Lower lobe of right lung (tissue), 2 donors: ENCODE measurements at regions not wholly inside any gene's neighbourhood (a gene's known extent, or its start where the extent isn't known, plus 50 kb on each side); places are given as distances from the start of the nearest gene placed in this dataset.

Source experiments
- ATAC-seq, 2 donors: fragments of 200-7000 bp; cut with Tn5 transposase; one replicate each; pipeline ENCODE4 v1.9.1; 2020 to 2022; ENCODE audit warnings: mild to moderate bottlenecking in 2 of 2, moderate library complexity in 2 of 2
- DNase-seq: peaks from one replicate; pipeline ENCODE4 v3.0.0-alpha.2; 2020
- H3K27ac ChIP-seq: fragments of 200-600 bp; one replicate; pipeline ENCODE4 v1.8.0; 2022
- H3K27me3 ChIP-seq: fragments of 200-600 bp; one replicate; pipeline ENCODE4 v1.8.0; 2022; ENCODE audit warnings: low read depth
- H3K36me3 ChIP-seq: fragments of 200-600 bp; one replicate; pipeline ENCODE4 v1.8.0; 2022; ENCODE audit warnings: mild to moderate bottlenecking
- H3K4me1 ChIP-seq: fragments of 200-600 bp; one replicate; pipeline ENCODE4 v1.8.0; 2022
- H3K4me3 ChIP-seq: fragments of 200-600 bp; one replicate; pipeline ENCODE4 v1.8.0; 2022; ENCODE audit warnings: mild to moderate bottlenecking
- H3K9me3 ChIP-seq: fragments of 200-600 bp; one replicate; pipeline ENCODE4 v1.8.0; 2022
- intact Hi-C: fragments of 100-400 bp; cut with DNase I; formaldehyde crosslinking; loops from one replicate; pipeline ENCODE4 v1.11.0; 2022
- TF ChIP-seq, protein P1 (sequence below): fragments of 200-600 bp; IDR thresholded peaks from one replicate; pipeline ENCODE4 v1.8.0; 2022; ENCODE audit warnings: antibody characterized with exemption, mild to moderate bottlenecking
- donor health status: DM: no; HTN: yes; CAD: no; lungs with severe emphysema.

DNA sequence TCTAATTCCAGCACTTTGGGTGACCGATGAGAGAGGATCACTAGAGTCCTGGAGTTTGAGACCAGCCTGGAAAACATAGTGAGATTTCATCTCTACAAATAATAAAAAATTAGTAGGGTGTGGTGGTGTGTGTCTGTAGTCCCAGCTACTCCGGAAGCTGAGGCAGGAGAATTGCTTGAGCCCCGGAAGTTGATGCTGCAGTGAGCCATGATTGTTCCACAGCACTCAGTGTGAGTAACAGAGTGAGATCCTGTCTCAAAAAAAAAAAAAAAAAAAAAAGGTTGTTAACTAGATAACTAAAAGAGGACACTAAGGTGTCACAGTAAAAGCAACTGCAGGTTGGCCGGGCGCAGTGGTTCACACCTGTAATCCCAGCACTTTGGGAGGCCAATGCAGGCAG, 121.3 kb upstream of the MAX start:
- intact Hi-C loops: no loop called here
- no peak overlapping the region for H3K27ac ChIP-seq

DNA sequence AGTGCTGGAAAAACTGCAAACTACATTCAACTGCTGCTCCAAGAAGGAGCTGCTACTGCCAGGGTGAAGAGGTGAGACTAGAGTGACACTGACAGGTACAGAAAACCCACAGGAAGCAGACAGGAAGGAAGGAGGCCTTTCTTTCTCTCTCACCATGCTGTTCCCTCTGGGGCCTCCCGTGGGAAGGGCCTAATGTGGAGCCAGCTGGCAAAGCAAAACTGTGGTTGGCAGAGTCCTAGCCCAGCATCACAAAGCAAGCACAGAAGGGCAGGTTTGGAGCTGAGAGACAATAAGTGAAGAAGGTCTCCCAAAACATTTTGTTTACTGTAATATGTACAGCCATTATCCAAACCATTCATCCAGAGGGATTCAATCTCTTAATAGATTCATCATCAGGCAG, 122.5 kb upstream of the MAX start:
- ATAC-seq: no peak
- TF ChIP-seq, protein P1, sequence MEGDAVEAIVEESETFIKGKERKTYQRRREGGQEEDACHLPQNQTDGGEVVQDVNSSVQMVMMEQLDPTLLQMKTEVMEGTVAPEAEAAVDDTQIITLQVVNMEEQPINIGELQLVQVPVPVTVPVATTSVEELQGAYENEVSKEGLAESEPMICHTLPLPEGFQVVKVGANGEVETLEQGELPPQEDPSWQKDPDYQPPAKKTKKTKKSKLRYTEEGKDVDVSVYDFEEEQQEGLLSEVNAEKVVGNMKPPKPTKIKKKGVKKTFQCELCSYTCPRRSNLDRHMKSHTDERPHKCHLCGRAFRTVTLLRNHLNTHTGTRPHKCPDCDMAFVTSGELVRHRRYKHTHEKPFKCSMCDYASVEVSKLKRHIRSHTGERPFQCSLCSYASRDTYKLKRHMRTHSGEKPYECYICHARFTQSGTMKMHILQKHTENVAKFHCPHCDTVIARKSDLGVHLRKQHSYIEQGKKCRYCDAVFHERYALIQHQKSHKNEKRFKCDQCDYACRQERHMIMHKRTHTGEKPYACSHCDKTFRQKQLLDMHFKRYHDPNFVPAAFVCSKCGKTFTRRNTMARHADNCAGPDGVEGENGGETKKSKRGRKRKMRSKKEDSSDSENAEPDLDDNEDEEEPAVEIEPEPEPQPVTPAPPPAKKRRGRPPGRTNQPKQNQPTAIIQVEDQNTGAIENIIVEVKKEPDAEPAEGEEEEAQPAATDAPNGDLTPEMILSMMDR: no peak
- intact Hi-C loops: no loop called here

More for the DNA sequence above, 121.3 kb upstream of the MAX start:
- Histone ChIP-seq H3K27me3 (no peaks in the 10 kb centered on the region), H3K9me3 (no peaks in the 10 kb centered on the region), H3K4me3 (no peak overlapping the region), H3K36me3 (no peaks in the 10 kb centered on the region), H3K4me1 (peaks cover 36% of the 10 kb centered on the region)
- no peak for ATAC-seq
- TF ChIP-seq, protein P1: no peak
- no peak for DNase-seq

DNA sequence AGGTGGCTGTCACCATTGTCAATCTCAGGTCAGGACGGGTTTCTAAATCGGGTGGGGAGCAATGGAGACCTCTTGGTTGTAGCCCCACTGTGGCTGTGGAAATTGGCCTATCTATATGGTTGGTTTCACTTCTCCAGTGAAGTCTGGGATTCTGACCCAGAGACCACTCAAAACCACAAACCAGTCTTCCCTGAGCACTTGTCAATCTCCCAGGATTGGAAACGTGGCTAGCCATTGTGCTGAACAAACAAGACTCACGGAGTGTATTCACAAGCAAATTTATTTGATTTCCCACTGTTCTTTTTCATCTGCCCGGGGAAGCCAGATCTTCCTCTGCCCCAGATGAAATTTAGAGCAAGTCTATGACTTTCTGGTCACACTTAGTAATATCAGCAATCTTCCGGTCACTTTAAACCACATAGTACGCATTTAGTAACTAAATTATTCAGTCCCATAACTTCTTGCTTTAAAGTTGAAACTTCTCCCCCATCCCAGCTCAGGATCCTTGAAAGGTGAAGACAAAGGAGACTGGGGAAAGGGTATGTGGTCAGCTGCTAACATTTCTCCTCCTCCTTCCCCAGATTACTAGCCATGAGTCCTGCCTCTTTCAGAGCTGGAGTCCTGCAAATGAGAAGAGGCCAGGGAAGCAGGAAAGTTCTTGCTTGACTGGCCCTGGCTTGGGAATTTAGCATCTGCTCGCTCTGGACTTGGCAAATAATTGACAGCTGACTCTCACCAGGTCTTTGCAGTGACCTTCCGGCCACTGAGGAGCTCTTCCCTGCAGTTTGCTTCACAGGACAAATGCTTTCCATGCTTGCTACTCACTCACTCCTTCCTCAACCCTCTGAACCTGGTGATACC, 123.2 kb upstream of the MAX start:
- intact Hi-C loops: no loop called here
- no peak for ATAC-seq
- H3K4me3 ChIP-seq: no peak overlapping the region
- H3K27ac ChIP-seq: no peak overlapping the region
- TF ChIP-seq, protein P1: no peak
- H3K9me3 ChIP-seq: no peaks in the 10 kb centered on the region
- no peaks in the 10 kb centered on the region for H3K27me3 ChIP-seq
- no peak for DNase-seq
- H3K36me3 ChIP-seq: no peaks in the 10 kb centered on the region
- peaks cover 50% of the 10 kb centered on the region for H3K4me1 ChIP-seq

More for the DNA sequence above, 122.5 kb upstream of the MAX start:
- Histone ChIP-seq H3K36me3 (no peaks in the 10 kb centered on the region), H3K4me3 (no peak overlapping the region), H3K4me1 (peaks cover 43% of the 10 kb centered on the region), H3K9me3 (no peaks in the 10 kb centered on the region), H3K27ac (no peak overlapping the region), H3K27me3 (no peaks in the 10 kb centered on the region)
- DNase-seq: no peak

DNA sequence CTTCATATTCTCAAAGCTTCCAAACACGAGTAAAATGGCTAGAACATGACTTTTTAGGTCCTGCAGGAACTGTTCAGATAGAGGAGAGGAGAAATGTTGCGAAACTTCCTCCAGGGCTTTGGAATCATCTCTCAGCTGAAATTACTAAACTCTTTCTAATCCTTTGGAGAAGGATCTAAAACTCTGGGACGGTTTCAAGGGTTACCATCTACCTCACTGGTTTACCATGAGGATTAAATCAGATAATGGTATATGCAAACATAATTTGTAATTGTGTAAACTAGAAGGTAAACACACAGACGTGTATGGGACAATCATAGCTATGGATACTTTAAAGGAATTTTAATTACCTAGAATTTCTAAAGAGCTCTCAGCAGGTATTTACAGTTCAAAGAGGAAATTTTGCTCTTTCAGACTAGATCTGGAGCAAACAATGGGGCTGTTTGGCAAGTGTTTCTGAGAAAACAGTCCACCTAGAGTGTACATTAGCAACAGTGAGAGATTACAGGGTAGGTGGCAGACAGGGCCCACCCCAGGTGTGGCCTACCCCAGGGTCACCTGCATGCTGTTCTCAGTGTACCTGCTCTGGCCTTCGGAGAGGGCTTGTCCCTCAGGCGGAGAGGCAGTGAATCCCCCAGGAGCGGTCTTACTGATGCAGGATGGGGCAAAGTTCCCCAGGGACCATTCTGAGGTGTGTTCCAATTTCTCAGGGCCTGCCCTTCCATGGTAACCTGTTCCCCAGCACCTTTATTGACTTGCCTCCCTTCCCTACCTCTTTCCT, 124.7 kb upstream of the MAX start:
- no peaks in the 10 kb centered on the region for H3K36me3 ChIP-seq
- H3K27ac ChIP-seq: peak overlapping the region; percentile 53
- ATAC-seq (peak; percentile 5 to 11), DNase-seq (no peak)
- no peaks in the 10 kb centered on the region for H3K27me3 ChIP-seq
- TF ChIP-seq, protein P1: no peak
- H3K4me1 ChIP-seq: peaks cover 59% of the 10 kb centered on the region
- H3K9me3 ChIP-seq: no peaks in the 10 kb centered on the region
- no peak overlapping the region for H3K4me3 ChIP-seq
- intact Hi-C loops: no loop called here

DNA sequence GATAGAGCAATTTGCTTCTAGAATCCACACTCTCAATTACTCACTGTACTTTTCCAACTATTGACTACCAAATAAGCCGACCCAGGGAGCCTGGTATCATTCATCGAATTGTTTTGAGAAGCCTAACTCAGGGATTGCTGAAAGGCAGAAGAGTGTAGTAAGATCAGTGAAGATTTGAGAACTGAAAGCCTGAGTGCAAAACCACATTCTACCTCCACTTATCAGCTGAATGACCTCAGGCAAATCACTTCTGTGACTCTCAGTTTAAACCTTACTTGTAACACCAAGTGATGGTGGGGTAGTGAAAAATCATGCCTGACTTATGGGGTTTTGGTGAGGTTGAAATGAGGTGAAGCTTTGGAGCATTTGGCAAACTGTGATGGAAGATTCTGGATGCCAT, 126.1 kb upstream of the MAX start:
- H3K27me3 ChIP-seq: no peaks in the 10 kb centered on the region
- H3K36me3 ChIP-seq: no peaks in the 10 kb centered on the region
- H3K4me1 ChIP-seq: peaks cover 54% of the 10 kb centered on the region
- intact Hi-C loops: no loop called here
- TF ChIP-seq, protein P1: no peak
- no peak overlapping the region for H3K4me3 ChIP-seq
- no peaks in the 10 kb centered on the region for H3K9me3 ChIP-seq
- no peak for DNase-seq
- no peak for ATAC-seq
- peak overlapping the region; percentile 90 for H3K27ac ChIP-seq
